ENCODE measurements at regions not wholly inside any gene's neighbourhood (a gene's known extent, or its start where the extent isn't known, plus 50 kb on each side); places are given as distances from the start of the nearest gene placed in this dataset.

- TF ChIP-seq EZH2 (IDR thresholded peaks at IDR 0.05; ENCODE audit: borderline replicate concordance, low read length), result no peak
- no peak for TF ChIP-seq CTCF (conservative IDR thresholded peaks at IDR 0.05 in 1 of 2, IDR thresholded peaks at IDR 0.05 in 1 of 2; ENCODE audit: extremely low read depth in 1 of 2, insufficient read depth in 1 of 2, low read depth in 1 of 2, low read length in 2 of 2)
Measured at GRCh38 chr2:176641436-176641835, 372.2 kb downstream of the MTX2 start.
